Fibroblast of skin of right quadriceps (primary cell): ENCODE measurements at regions not wholly inside any gene's neighbourhood (a gene's known extent, or its start where the extent isn't known, plus 50 kb on each side); places are given as distances from the start of the nearest gene placed in this dataset.

Source experiments
- DNase-seq: peaks from one replicate; pipeline ENCODE4 v3.0.0-alpha.2; 2013

GRCh38 chr1:8083739-8084484, 57.8 kb upstream of the ERRFI1 start:
- peak; percentile 90 for DNase-seq

GRCh38 chr1:8082945-8083344, 56.8 kb upstream of the ERRFI1 start:
- peak; percentile 90 for DNase-seq

GRCh38 chr1:8078176-8078671, 52.1 kb upstream of the ERRFI1 start:
- DNase-seq, result peak; percentile 85

GRCh38 chr1:8077602-8078001, 51.5 kb upstream of the ERRFI1 start:
- no peak for DNase-seq

GRCh38 chr1:8077120-8077573, 51.0 kb upstream of the ERRFI1 start:
- DNase-seq, result peak; percentile 64

GRCh38 chr1:8076176-8076575, 50.1 kb upstream of the ERRFI1 start:
- DNase-seq, result no peak
